Astrocyte of the hippocampus (primary cell): ENCODE measurements at regions not wholly inside any gene's neighbourhood (a gene's known extent, or its start where the extent isn't known, plus 50 kb on each side); places are given as distances from the start of the nearest gene placed in this dataset.
"Not testable (repeated sequence)": the region's sequence is repeated elsewhere in the genome, so short reads cannot be mapped to it uniquely, and the experiment has no call there.

Experiments used
- DNase-seq: peaks from one replicate; pipeline ENCODE4 v3.0.0; 2011; ENCODE audit warnings: low read depth, low spot score

DNA sequence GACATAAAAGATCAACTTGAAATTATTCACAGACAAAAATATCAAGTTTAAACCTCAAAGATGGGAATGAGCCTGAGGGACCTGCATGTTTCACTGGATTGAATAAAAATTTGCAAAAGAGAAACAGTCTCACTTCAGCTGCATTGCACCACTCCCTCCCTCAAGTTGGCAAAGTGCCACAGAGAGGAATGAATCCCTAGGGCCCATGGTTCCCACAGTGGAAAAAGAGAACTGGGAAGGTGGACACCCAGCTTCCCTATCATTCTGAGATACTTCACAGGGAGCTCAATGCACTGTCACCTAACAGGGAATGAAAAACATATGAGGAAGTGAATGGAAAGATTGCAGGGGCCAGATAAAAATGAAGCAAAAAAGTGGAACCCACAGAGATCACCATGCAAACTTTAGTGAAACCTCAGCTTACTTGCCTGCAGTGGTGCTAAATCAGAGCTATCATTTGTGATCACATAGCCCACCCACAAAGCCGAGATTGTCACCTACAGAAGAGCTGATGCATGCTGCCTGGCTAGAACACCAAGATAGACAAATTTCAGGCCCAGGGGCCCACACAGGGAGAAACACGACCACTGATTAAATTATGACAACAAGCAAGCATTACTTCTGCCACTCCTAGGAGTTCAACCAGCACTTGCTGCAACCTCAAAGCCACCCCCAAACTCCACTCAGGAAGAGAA lies 911.3 kb downstream of the LRFN5 start:
- DNase-seq = no peak

DNA sequence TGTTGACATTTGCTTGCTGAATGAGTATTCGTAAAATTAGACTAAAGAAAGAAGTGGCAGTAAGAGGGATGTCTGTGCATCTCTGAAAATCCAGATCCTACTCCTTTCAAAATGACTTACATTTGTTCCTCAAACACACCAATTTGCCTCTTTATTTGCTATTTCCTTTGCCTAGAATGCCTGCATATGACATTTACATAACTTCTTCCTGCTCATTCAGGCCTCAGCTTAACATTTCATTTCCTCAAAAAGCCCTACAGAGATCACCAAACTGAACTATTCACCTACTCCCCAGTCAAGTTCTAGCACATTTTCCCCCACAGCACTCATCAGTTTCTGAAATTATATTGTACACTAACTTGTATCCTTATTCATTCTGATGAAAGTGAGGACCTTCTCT lies 907.2 kb downstream of the LRFN5 start:
- no peak for DNase-seq

DNA sequence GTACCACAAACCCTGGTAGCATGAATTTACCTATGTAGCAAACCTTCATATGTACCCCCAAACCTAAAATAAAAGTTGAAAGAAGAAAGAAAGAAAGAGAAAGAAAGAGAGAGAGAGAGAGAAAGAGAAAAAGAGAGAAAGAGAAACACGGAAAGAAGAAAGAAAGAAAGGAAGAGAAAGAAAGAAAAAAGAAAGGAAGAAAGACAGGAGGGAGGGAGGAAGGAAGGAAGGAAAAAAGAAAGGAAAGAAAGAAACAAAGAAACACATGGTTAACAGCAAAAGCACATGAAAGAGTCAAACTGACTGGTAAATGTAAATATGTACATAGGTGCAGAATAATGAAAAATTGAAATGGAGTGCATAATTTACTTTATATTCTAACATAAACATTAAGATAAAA lies 903.4 kb downstream of the LRFN5 start:
- DNase-seq = no peak

DNA sequence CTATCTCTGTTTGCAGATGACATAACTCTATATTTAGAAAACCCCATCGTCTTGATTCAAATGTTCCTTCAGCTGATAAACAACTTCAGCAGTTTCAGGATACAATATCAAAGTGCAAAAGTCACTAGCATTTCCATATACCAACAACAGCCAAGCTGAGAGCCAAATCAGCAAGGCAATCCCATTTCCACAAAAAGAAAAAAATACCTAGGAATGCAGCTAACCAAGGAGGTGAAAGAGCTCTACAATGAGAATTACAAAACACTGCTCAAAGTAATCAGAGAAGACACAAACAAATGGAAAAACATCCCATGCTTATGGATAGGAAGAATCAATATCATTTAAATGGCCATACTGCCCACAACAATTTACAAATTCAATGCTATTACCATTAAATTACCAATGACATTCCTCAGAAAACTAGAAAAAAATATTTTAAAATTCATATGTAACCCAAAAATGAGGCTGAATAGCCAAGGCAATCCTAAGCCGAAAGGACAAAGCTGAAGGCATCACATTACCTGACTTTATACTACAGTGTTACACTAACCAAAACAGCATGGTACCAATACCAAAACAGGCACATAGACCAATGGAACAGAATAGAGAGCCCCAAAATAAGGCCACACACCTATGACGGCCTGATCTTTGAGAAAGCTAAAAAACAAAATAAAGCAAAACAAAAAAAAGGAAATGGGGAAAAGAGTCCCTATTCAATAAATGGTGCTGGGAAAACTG lies 901.7 kb downstream of the LRFN5 start:
- DNase-seq = no peak

DNA sequence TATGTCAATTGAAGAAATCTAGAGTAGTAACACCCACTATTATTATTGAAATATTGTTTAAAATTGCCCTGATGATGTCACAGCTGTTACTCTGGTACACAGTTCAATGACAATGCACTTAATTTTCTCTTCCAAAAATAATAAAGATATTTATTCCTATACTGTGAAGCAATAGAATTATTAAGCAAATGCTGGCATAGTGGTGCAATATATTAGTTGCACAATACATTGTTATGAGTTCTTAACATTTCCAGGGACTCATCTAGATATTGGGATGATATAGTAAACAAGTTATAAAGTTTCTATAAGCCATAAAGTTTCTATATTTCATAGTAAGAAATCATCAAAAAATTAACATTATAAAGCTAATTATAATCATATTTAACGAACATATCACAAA lies 897.8 kb downstream of the LRFN5 start:
- no peak for DNase-seq

DNA sequence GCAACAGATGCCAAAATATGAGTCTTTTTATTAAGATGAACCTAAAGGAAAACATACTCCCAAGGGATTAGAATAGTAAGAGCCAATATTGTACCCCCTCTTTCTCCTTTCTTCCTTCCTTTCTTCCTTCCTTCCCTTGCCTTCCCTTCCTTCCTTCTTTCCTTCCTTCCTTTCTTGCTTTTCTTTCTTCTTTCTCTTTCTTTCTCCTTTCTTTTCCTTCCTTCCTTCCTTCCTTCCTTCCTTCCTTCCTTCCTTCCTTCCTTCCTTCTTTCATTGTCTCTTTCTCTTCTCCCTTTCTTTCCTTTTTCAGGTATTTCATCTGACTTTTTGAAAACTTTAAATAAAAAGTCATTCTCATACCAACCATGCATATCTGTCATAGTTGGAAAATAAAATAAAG lies 892.5 kb downstream of the LRFN5 start:
- DNase-seq = no peak

DNA sequence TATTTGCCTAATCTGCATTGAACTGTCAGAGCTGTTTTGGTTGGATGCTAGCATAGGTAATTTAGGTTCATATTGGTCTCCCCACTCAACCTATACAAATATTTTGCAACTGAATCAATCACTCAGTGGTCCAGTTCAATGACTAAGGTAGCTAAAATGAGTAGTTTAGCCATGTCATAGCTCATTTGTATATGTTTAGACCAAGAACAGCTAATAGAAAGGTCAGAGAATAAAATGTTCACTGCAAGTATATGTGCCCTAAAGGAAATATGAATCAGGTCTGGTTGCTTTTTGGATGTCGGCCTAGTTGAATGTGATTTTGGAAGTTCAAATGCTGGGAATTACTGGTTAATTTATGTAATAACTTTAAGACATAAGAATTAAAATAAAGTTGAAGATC lies 883.9 kb downstream of the LRFN5 start:
- DNase-seq = no peak

DNA sequence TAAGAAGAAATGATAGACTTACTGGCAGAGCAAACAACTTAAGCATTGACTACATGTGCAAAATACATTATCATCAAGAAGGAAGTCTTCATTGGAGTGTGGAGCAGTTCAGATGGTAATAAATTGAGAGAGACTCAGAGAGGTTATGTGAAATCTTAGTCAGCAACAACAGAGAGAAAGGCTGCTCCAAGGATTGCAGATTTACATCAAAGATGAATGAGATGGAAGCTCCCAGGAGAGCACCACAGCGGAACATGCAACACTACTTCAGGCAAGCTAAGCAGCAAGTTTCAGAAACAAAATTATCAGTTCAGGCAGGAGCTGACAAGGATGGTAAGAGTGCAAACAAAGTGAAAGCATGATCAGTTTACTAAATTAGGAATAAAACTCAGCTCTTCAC lies 882.3 kb downstream of the LRFN5 start:
- DNase-seq = no peak

DNA sequence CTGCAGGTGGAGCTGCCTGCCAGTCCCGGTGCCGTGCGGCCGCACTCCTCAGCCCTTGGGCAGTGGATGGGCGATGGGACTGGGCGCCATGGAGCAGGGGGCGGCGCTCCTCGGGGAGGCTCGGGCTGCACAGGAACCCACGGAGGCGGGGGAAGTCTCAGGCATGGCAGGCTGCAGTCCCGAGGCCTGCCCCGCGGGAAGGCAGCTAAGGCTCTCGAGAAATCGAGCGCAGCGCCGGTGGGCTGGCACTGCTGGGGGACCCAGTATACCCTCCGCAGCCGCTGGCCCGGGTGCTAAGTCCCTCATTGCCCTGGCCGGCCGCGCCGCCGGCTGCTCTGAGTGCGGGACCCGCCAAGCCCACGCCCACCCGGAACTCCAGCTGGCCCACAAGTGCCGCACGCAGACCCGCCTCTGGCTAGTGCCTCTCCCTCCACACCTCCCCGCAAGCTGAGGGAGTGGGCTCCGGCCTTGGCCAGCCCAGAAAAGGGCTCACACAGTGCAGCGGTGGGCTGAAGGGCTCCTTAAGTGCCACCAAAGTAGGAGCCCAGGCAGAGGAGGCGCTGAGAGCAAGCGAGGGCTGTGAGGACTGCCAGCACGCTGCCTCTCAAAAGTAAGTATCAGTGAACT lies 875.8 kb downstream of the LRFN5 start:
- DNase-seq = not testable (repeated sequence)

DNA sequence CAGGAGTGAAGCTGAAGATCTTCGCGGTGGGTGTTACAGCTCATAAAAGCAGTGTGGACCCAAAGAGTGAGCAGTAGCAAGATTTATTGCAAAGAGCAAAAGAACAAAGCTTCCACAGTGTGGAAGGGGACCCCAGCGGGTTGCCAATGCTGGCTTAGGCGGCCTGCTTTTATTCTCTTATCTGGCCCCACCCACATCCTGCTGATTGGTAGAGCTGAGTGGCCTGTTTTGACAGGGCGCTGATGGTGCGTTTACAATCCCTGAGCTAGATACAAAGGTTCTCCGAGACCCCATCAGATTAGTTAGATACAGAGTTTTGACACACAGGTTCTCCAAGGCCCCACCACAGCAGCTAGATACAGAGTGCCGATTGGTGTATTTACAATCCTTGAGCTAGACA lies 875.0 kb downstream of the LRFN5 start:
- DNase-seq = not testable (repeated sequence)

DNA sequence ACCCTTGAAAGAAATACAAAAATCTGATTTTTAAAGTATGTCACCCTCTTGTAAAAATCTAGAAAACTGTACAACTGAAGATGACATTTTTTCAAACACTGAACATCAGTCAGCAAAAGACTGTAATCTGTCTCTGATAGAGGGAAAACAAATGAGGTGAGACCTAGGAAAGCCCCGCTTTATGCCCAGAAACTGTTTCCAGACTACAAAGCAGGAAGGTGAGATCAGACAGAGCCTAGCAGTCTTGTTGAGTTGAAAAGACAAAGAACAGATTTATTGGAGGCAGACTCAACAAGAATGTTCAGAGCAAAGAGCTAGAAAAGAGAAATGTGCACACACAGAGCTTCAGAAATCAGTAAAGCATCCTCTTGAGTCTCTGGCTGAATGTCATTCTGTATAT lies 873.6 kb downstream of the LRFN5 start:
- DNase-seq = no peak

DNA sequence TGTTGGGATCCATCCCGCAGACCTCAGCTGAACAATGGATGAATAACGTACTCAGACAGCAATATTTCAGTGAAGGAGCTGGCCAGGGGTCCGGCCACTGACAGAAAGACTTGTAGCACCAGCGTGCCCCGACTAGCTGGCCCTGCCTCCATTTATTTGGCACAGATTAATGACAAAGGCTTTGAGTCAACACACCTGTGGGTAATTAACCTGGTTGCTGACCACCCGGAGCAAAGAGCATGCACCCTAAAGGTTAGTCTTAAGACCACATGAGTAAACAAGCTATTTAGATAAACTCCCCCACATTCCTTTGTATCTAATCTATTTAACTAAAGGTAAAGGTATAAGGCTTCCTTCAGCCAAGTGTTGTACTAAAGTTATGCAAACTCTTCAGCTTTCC lies 868.6 kb downstream of the LRFN5 start:
- no peak for DNase-seq

DNA sequence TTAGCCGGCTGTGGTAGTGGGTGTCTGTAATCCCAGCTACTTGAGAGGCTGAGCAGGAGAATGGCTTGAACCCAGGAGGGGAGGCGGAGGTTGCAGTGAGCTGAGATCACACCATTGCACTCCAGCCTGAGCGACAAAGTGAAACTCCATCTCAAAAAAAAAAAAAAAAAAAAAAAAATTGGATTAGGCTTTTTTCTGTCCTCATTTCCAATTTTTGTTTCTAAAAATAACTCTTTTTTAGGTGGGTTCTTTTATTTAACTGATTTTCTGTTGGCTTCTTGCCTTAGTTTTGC lies 863.7 kb downstream of the LRFN5 start:
- DNase-seq = no peak

DNA sequence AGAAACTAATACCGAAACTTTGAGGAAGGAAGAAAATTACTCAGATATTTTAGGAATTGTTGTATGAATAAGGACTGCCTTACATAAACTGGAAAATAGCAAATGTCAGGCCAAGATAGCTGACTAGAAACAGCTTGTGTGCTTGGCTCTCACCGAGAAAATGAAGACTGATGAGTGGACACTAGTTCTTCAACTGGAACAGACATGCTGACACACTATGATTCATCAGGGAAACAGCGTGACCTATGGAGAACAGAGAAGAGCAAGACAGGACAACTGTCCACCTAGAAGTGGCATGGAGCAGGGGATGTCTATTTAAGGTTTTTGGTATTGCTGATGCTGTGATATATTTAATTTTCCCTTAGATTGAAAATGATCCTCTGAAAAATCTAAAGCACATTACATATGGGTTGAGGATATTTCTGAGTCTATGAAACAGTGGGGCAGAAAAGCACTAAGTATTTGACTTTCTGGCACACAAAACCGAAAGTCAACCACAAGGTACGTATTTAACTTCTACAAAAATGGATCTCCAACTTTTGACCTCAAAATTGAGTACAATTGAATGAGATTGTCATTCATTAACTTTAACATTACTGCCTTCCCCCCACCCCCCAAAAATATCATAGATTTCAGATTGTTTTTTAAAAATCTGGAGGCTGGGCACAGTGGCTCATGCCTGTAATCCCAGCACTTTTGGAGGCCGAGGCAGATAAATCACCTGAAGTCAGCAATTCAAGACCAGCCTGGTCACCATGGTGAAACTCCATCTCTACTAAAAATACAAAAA lies 863.2 kb downstream of the LRFN5 start:
- no peak for DNase-seq

DNA sequence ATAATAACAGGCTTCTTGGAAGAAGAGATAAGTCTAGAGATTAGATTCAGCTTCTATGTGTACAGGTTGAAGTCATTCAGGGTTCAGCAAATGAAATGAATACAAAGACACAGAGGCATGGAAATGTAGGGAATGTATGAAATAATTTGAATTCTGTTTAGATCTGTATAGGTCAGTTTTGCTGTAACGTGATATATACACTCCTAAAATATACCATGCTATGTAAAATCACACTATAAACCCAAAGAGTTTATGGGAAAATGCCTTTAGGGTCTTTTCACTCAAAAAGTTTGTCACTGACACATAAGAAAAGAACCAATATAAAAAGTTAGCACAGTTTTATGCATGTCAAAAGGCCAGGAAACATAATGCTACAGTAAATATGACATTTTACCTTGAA lies 854.0 kb downstream of the LRFN5 start:
- no peak for DNase-seq

DNA sequence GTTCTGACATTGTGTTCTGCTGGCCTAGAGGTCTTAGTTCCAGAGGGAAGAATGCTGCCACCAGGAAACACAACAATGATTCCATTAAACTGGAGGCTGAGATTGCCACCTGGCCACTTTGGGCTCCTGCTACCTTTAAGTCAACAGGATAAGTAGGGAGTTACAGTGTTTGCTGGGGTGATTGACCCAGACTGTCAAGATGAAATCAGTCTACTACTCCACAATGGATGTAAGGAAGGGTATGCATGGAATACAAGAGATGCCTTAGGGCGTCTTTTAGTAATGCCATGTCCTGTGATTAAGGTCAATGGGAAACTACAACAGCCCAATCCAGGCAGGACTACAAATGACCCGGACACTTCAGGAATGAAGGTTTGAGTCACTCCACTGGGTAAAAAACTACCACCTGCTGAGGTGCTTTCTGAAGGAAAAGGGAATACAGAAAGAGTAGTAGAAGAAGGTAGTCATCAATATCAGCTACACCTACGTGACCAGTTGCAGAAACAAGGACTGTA lies 852.6 kb downstream of the LRFN5 start:
- DNase-seq = no peak

DNA sequence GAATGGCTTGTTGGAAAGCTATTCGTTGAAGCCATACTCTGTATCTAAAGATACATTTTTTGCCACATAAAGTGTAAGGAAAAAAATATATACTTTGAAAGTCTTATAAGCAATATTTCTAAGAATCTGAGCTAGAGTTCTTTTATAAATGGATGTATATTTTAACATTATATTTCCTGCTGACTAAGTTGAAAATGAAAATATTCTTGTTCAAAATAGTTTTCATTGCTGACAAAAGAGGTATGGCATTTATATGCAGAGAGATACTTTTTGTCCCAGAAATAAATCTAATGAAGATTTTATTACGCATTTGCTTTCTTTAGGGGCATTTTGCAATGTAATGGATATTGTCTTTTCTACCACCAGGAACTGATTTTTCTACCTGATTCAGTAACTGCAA lies 834.9 kb downstream of the LRFN5 start:
- no peak for DNase-seq

DNA sequence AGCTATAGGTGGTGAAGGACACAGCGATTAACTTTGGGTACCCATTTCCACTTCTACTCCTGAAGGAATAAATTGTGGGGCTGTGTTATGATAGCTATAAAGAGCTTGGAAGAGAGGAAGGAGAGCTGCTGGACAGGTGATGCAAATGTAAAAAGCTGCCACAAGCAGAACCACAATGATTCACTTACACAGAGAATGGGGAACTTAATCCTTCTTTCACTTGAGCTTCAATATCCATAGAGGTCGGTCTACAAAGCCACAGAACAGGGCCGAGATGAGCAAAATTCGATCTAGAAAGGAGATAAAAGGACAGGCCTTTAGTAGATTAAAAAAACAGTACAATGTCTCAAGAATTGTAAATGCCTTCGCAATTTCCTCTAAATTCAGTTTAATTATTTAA lies 831.1 kb downstream of the LRFN5 start:
- DNase-seq = no peak

DNA sequence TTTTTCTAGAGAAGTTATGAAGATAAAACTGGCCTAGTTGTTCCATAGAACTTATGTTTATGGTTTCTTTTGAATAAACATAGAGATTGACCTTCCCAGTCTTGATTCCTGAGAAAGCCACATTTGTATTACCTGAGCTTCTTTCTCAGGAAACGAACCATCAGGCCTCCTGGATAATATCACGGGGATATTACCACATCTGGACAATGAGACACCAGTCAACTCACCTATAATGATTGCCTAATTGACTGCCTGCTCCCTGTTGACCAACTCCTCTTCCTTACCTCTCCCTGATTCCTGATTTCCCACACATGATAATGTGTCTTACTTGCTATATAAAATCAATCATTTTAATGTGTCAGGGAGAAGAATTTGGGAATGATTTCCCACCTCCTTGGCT lies 822.7 kb downstream of the LRFN5 start:
- no peak for DNase-seq

DNA sequence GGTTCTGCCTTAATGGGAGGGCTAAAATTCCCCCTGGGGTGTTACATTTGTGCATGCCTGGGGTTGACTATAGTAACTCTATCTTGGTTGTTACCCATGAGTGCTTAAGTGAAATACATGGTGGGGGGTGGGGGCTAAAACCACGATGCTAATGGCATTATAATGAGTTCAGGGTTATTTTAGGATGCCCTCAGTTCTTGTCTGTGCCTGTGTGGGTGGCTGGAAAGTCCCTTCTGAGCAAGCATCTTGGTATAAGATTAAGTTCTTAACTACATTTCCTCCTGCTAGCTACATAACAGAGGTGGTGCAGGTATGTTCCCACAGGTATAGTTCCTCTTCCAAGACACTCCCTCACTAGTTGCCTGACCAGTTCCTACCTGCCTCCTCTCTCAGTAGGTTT lies 822.3 kb downstream of the LRFN5 start:
- DNase-seq = no peak

DNA sequence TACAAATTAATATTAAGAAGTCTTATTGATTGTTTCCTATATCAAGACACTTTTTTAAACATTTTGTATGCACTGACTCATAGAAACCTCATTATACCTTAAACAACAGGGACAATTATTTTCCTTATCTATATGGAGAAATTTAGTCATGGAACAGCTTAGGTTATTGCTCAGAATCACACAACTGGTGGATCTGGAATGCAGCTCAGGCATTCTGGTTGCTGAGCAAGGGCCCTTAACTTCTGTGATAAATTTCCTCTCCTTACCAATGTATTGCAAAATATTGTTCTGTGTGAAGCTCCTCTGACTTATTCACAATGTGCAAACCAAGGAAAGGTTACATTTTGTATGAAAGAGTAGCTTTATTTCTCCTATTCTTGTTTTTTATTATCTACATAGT lies 817.8 kb downstream of the LRFN5 start:
- DNase-seq = no peak

DNA sequence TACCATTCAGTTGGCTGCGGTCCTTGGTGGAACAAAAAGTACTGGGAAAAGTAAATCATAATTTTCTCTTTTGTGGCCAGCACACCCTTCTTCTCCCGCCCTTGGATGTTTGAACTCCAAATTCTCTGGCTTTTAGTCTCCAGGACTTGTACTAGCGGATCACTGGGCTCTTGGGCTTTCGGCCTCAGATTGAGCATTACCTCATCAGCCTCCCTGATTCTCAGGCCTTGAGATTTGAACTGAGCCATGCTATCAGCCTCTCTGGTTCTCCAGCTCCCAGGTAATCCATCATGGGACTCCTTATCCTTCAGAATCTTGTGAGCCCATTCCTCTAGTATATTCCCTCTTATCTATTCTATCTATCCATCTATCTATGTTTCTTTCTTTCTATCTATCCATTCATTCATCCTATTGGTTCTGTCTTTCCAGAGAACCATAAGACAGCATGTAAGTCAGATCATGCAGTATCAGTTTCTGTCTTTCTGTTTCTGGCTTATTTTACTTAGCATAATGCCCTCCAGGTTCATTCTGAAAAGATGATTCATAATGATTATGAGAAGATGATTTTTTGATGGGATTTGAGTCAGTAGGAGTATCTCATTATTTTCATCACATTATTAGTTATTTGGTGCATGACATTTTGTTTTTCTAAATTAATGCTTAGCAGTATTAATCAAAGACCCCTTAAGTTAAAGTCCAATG lies 814.9 kb downstream of the LRFN5 start:
- DNase-seq = no peak
